ENCODE measurements at regions not wholly inside any gene's neighbourhood (a gene's known extent, or its start where the extent isn't known, plus 50 kb on each side); places are given as distances from the start of the nearest gene placed in this dataset.

- Mint-ChIP-seq H3K9me3 (ENCODE audit: unreplicated experiment) (peaks cover 4% of the 10 kb centered on the region), H3K27ac (ENCODE audit: unreplicated experiment) (no peak overlapping the region), H3K27me3 (ENCODE audit: unreplicated experiment) (no peaks in the 10 kb centered on the region), H3K4me3 (ENCODE audit: unreplicated experiment) (no peak overlapping the region), H3K4me1 (ENCODE audit: unreplicated experiment) (no peaks in the 10 kb centered on the region), H3K36me3 (ENCODE audit: unreplicated experiment) (peaks cover 46% of the 10 kb centered on the region)
- DNase-seq (ENCODE audit: extremely low spot score, unreplicated experiment): no peak
- TF ChIP-seq, protein P1, sequence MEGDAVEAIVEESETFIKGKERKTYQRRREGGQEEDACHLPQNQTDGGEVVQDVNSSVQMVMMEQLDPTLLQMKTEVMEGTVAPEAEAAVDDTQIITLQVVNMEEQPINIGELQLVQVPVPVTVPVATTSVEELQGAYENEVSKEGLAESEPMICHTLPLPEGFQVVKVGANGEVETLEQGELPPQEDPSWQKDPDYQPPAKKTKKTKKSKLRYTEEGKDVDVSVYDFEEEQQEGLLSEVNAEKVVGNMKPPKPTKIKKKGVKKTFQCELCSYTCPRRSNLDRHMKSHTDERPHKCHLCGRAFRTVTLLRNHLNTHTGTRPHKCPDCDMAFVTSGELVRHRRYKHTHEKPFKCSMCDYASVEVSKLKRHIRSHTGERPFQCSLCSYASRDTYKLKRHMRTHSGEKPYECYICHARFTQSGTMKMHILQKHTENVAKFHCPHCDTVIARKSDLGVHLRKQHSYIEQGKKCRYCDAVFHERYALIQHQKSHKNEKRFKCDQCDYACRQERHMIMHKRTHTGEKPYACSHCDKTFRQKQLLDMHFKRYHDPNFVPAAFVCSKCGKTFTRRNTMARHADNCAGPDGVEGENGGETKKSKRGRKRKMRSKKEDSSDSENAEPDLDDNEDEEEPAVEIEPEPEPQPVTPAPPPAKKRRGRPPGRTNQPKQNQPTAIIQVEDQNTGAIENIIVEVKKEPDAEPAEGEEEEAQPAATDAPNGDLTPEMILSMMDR (IDR thresholded peaks at IDR 0.05): no peak
Measured at GRCh38 chr6:144546807-144547206, 261.7 kb downstream of the UTRN start.

- H3K4me3 Mint-ChIP-seq (ENCODE audit: unreplicated experiment): no peak overlapping the region
- peaks cover 44% of the 10 kb centered on the region for H3K36me3 Mint-ChIP-seq (ENCODE audit: unreplicated experiment)
- no peak for DNase-seq (ENCODE audit: extremely low spot score, unreplicated experiment)
- peaks cover 4% of the 10 kb centered on the region for H3K9me3 Mint-ChIP-seq (ENCODE audit: unreplicated experiment)
- no peaks in the 10 kb centered on the region for H3K4me1 Mint-ChIP-seq (ENCODE audit: unreplicated experiment)
- H3K27me3 Mint-ChIP-seq (ENCODE audit: unreplicated experiment): no peaks in the 10 kb centered on the region
- TF ChIP-seq, protein P1 (IDR thresholded peaks at IDR 0.05): no peak
- H3K27ac Mint-ChIP-seq (ENCODE audit: unreplicated experiment): no peak overlapping the region
Measured at GRCh38 chr6:144547409-144547808, 262.3 kb downstream of the UTRN start.

DNA sequence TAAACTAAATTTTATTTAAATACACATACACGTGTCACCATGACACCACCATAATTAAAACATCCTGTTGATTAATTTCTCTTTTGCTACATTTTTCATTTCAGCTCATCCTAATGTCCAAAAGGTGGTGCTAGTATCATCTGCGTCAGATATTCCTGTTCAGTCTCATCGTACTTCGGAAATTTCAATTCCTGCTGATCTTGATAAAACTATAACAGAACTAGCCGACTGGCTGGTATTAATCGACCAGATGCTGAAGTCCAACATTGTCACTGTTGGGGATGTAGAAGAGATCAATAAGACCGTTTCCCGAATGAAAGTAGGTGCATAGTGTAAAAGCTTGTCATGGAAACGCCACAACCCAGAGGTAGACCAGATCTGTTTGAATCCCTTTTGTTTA, 263.4 kb downstream of the UTRN start:
- H3K4me1 Mint-ChIP-seq (ENCODE audit: unreplicated experiment): no peaks in the 10 kb centered on the region
- H3K4me3 Mint-ChIP-seq (ENCODE audit: unreplicated experiment): no peak overlapping the region

GRCh38 chr6:144549837-144550747, 265.0 kb downstream of the UTRN start:
- no peak for DNase-seq (ENCODE audit: extremely low spot score, unreplicated experiment)
- Mint-ChIP-seq H3K27ac (ENCODE audit: unreplicated experiment) (no peak overlapping the region), H3K27me3 (ENCODE audit: unreplicated experiment) (no peaks in the 10 kb centered on the region)

More for the DNA sequence above, 263.4 kb downstream of the UTRN start:
- Mint-ChIP-seq H3K9me3 (ENCODE audit: unreplicated experiment) (peaks cover 4% of the 10 kb centered on the region), H3K27me3 (ENCODE audit: unreplicated experiment) (no peaks in the 10 kb centered on the region), H3K27ac (ENCODE audit: unreplicated experiment) (no peak overlapping the region), H3K36me3 (ENCODE audit: unreplicated experiment) (peaks cover 39% of the 10 kb centered on the region)
- no peak for DNase-seq (ENCODE audit: extremely low spot score, unreplicated experiment)
- TF ChIP-seq, protein P1 (IDR thresholded peaks at IDR 0.05): peak; percentile 24

DNA sequence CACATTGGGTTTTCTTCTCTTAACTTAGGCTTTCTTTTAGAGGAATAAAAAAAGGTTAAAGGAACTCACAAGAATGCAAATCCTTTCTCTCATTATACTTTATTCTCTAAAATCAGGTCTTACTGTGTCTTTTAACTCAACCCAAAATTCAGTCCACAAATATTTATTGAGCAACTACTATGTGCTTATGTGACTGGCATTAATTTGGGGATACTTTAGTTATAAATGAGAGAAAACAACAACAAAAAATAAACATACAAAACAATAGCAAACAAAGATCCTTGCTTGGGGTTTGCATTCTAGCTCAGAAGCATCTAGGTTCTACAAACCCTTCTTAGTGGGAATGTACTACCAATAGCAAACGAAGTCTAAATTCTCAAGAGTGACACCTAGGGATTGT, 266.2 kb downstream of the UTRN start:
- Mint-ChIP-seq H3K27ac (ENCODE audit: unreplicated experiment) (no peak overlapping the region), H3K9me3 (ENCODE audit: unreplicated experiment) (no peaks in the 10 kb centered on the region), H3K4me3 (ENCODE audit: unreplicated experiment) (no peak overlapping the region), H3K4me1 (ENCODE audit: unreplicated experiment) (no peaks in the 10 kb centered on the region), H3K27me3 (ENCODE audit: unreplicated experiment) (no peaks in the 10 kb centered on the region), H3K36me3 (ENCODE audit: unreplicated experiment) (peaks cover 42% of the 10 kb centered on the region)
- no peak for DNase-seq (ENCODE audit: extremely low spot score, unreplicated experiment)
- TF ChIP-seq, protein P1 (IDR thresholded peaks at IDR 0.05): no peak

More at GRCh38 chr6:144549837-144550747, 265.0 kb downstream of the UTRN start:
- H3K4me3 Mint-ChIP-seq (ENCODE audit: unreplicated experiment): no peak overlapping the region
- no peaks in the 10 kb centered on the region for H3K4me1 Mint-ChIP-seq (ENCODE audit: unreplicated experiment)
- TF ChIP-seq, protein P1 (IDR thresholded peaks at IDR 0.05): no peak
- H3K9me3 Mint-ChIP-seq (ENCODE audit: unreplicated experiment): no peaks in the 10 kb centered on the region
- peaks cover 38% of the 10 kb centered on the region for H3K36me3 Mint-ChIP-seq (ENCODE audit: unreplicated experiment)

Measured in osteocyte (in vitro differentiated cells).